MM.1S (cell line): ENCODE measurements at regions not wholly inside any gene's neighbourhood (a gene's known extent, or its start where the extent isn't known, plus 50 kb on each side); places are given as distances from the start of the nearest gene placed in this dataset.

ENCODE experiments used
- DNase-seq: peaks from one replicate; pipeline ENCODE4 v3.0.0-alpha.2; 2015
- H2AFZ ChIP-seq: fragments of 300-600 bp; sonication (generic); 2 replicates; pipeline ENCODE4 v1.6.0; 2016; ENCODE audit warnings: antibody characterized with exemption, low read length
- H3F3A ChIP-seq: fragments of 300-600 bp; sonication (generic); 2 replicates; pipeline ENCODE4 v1.6.1; 2016; ENCODE audit warnings: mild to moderate bottlenecking, antibody characterized with exemption, low read length, moderate library complexity, mixed read lengths; ENCODE audit not compliant: insufficient read depth
- H3K27ac ChIP-seq: fragments of 300-600 bp; sonication (generic); 2 replicates; pipeline ENCODE4 v1.5.1; 2016; ENCODE audit warnings: mild to moderate bottlenecking, low read length
- H3K27me3 ChIP-seq: fragments of 300-600 bp; sonication (generic); replicated peaks from 2 replicates; pipeline ENCODE4 v1.6.0; 2016; ENCODE audit warnings: low read length; ENCODE audit not compliant: insufficient read depth
- H3K36me3 ChIP-seq: fragments of 300-600 bp; sonication (generic); replicated peaks from 2 replicates; pipeline ENCODE4 v1.6.1; 2016; ENCODE audit warnings: mild to moderate bottlenecking, low read length, mixed read lengths; ENCODE audit not compliant: insufficient read depth
- H3K4me1 ChIP-seq: fragments of 300-600 bp; sonication (generic); 2 replicates; pipeline ENCODE4 v1.6.1; 2016; ENCODE audit warnings: low read length, mixed read lengths
- H3K4me2 ChIP-seq: fragments of 300-600 bp; sonication (generic); 2 replicates; pipeline ENCODE4 v1.6.0; 2016; ENCODE audit warnings: low read depth, low read length
- H3K4me3 ChIP-seq: fragments of 300-600 bp; sonication (generic); 2 replicates; pipeline ENCODE4 v1.5.1; 2016; ENCODE audit warnings: low read length, mixed read lengths
- H3K79me2 ChIP-seq: fragments of 300-600 bp; sonication (generic); 2 replicates; pipeline ENCODE4 v1.6.1; 2016; ENCODE audit warnings: mixed run types, low read length, mixed read lengths
- H3K9ac ChIP-seq: fragments of 300-600 bp; sonication (generic); 2 replicates; pipeline ENCODE4 v1.6.1; 2016; ENCODE audit warnings: low read length, mixed read lengths
- H3K9me2 ChIP-seq: fragments of 300-600 bp; sonication (generic); replicated peaks from 2 replicates; pipeline ENCODE4 v1.6.1; 2016; ENCODE audit warnings: mild to moderate bottlenecking, low read length, mixed read lengths; ENCODE audit not compliant: insufficient read depth
- H3K9me3 ChIP-seq: fragments of 300-600 bp; sonication (generic); replicated peaks from 2 replicates; pipeline ENCODE4 v1.6.1; 2016; ENCODE audit warnings: mild to moderate bottlenecking, low read length, mixed read lengths; ENCODE audit not compliant: insufficient read depth
- H4K20me1 ChIP-seq: fragments of 300-600 bp; sonication (generic); 2 replicates; pipeline ENCODE4 v1.6.1; 2016; ENCODE audit warnings: mild to moderate bottlenecking, low read length, moderate library complexity, mixed read lengths; ENCODE audit not compliant: insufficient read depth
- EZH2 ChIP-seq: fragments of 300-600 bp; sonication (generic); optimal IDR thresholded peaks from 2 replicates; pipeline ENCODE3; 2017; ENCODE audit warnings: low read depth, mild to moderate bottlenecking, antibody characterized with exemption, low read length, mixed read lengths
- EZH2phosphoT487 ChIP-seq: fragments of 300-600 bp; sonication (generic); IDR thresholded peaks from 2 replicates; pipeline ENCODE4 v1.6.1; 2018; ENCODE audit warnings: antibody characterized with exemption, low read length
- TF ChIP-seq, protein P1 (sequence below): fragments of 300-600 bp; sonication (generic); IDR thresholded peaks from 2 replicates; pipeline ENCODE4 v1.5.1; 2016; ENCODE audit warnings: antibody characterized with exemption, low read length, mixed read lengths

DNA sequence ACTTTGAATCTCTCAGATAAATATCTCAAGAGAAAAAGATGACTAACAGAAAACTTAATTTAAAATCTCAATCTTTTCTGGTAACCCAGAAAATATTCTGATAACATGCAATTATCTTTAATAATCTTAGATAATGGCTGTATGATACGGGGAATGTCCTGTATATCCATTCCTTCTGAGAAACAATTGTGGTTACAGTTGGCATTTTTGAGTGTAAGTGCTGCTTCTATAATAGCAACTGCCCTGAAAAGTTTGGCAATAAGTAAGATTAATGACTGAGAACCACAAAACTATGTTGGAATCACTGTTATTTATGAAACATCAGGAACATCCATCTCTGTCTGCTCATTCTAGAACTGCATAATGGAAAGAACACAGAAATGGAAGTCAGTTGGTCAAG is 819.7 kb downstream of the TBC1D32 start:
- Histone ChIP-seq H3K36me3 (no peaks in the 10 kb centered on the region), H3K27me3 (no peaks in the 10 kb centered on the region), H3K9me2 (no peaks in the 10 kb centered on the region), H3K79me2 (no peaks in the 10 kb centered on the region), H3K4me3 (no peak overlapping the region), H3K9ac (no peak overlapping the region), H3K27ac (no peak overlapping the region), H3F3A (no peaks in the 10 kb centered on the region), H4K20me1 (no peaks in the 10 kb centered on the region), H3K4me2 (no peak overlapping the region), H3K9me3 (no peaks in the 10 kb centered on the region), H2AFZ (no peak overlapping the region), H3K4me1 (no peaks in the 10 kb centered on the region)
- DNase-seq, result no peak
- TF ChIP-seq, protein P1, sequence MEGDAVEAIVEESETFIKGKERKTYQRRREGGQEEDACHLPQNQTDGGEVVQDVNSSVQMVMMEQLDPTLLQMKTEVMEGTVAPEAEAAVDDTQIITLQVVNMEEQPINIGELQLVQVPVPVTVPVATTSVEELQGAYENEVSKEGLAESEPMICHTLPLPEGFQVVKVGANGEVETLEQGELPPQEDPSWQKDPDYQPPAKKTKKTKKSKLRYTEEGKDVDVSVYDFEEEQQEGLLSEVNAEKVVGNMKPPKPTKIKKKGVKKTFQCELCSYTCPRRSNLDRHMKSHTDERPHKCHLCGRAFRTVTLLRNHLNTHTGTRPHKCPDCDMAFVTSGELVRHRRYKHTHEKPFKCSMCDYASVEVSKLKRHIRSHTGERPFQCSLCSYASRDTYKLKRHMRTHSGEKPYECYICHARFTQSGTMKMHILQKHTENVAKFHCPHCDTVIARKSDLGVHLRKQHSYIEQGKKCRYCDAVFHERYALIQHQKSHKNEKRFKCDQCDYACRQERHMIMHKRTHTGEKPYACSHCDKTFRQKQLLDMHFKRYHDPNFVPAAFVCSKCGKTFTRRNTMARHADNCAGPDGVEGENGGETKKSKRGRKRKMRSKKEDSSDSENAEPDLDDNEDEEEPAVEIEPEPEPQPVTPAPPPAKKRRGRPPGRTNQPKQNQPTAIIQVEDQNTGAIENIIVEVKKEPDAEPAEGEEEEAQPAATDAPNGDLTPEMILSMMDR, result no peak
- TF ChIP-seq EZH2 (no peak), EZH2phosphoT487 (no peak)

DNA sequence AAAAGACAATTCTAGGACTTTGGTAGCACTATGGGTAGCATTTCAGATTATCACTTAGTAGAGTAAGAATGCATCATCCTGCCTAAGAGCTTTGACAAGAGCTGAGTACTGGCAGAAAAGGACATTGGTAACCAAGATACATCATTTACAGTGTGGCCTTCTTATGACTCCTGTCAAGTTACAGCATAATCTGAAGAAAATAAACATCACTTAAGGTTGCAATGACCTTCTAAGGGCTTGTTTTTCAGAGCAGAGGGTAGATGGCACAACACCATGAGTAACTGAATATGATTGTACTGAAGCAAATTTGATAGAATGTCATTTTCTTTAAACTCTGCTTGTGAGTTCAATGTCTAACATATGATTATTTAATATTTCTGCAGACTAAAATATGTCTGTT is 822.6 kb downstream of the TBC1D32 start:
- no peak overlapping the region for H3K27ac ChIP-seq
- no peak overlapping the region for H3K9ac ChIP-seq
- no peaks in the 10 kb centered on the region for H3F3A ChIP-seq
- H3K9me2 ChIP-seq, result no peaks in the 10 kb centered on the region
- TF ChIP-seq, protein P1, result no peak
- TF ChIP-seq EZH2 (no peak), EZH2phosphoT487 (no peak)
- no peaks in the 10 kb centered on the region for H3K27me3 ChIP-seq
- H3K4me3 ChIP-seq, result no peak overlapping the region
- no peak for DNase-seq
- H3K4me1 ChIP-seq, result no peaks in the 10 kb centered on the region
- no peak overlapping the region for H2AFZ ChIP-seq
- no peaks in the 10 kb centered on the region for H3K36me3 ChIP-seq
- H3K79me2 ChIP-seq, result no peaks in the 10 kb centered on the region
- no peak overlapping the region for H3K4me2 ChIP-seq
- H4K20me1 ChIP-seq, result no peaks in the 10 kb centered on the region
- no peaks in the 10 kb centered on the region for H3K9me3 ChIP-seq

GRCh38 chr6:120498711-120499110 is 835.6 kb downstream of the TBC1D32 start:
- no peaks in the 10 kb centered on the region for H3K27me3 ChIP-seq

More at GRCh38 chr6:120498711-120499110, 835.6 kb downstream of the TBC1D32 start:
- Histone ChIP-seq H3K79me2 (no peaks in the 10 kb centered on the region), H3K4me1 (no peaks in the 10 kb centered on the region), H3K9ac (no peak overlapping the region), H3K27ac (no peak overlapping the region), H4K20me1 (no peaks in the 10 kb centered on the region), H3K9me2 (no peaks in the 10 kb centered on the region), H2AFZ (no peak overlapping the region), H3K9me3 (no peaks in the 10 kb centered on the region), H3K4me3 (no peak overlapping the region), H3K36me3 (no peaks in the 10 kb centered on the region), H3K4me2 (no peak overlapping the region), H3F3A (no peaks in the 10 kb centered on the region)
- no peak for DNase-seq
- TF ChIP-seq EZH2phosphoT487, result no peak
- no peak for TF ChIP-seq EZH2
- TF ChIP-seq, protein P1, result no peak
